ENCODE measurements at regions not wholly inside any gene's neighbourhood (a gene's known extent, or its start where the extent isn't known, plus 50 kb on each side); places are given as distances from the start of the nearest gene placed in this dataset.
A peak's percentile ranks its signal among the peaks of the same experiment; 100 is the strongest.
"Not testable (repeated sequence)": the region's sequence is repeated elsewhere in the genome, so short reads cannot be mapped to it uniquely, and the experiment has no call there.

GRCh38 chr15:31488437-31489204, 162.0 kb downstream of the KLF13 start:
- no peak for DNase-seq

- no peak for DNase-seq
Measured at GRCh38 chr15:31489281-31489680, 162.6 kb downstream of the KLF13 start.

GRCh38 chr15:31489801-31490646, 163.4 kb downstream of the KLF13 start:
- DNase-seq: peak; percentile 46

- no peak for DNase-seq
Measured at GRCh38 chr15:31494786-31495185, 168.2 kb downstream of the KLF13 start.

GRCh38 chr15:31495281-31495680, 168.6 kb downstream of the KLF13 start:
- no peak for DNase-seq

- no peak for DNase-seq
Measured at GRCh38 chr15:31497838-31498237, 171.2 kb downstream of the KLF13 start.

GRCh38 chr15:31498329-31498728, 171.7 kb downstream of the KLF13 start:
- DNase-seq: no peak

GRCh38 chr15:31498756-31499155, 172.1 kb downstream of the KLF13 start:
- DNase-seq: no peak

- DNase-seq: no peak
Measured at GRCh38 chr15:31499236-31499952, 172.8 kb downstream of the KLF13 start.

GRCh38 chr15:31499953-31500765, 173.5 kb downstream of the KLF13 start:
- DNase-seq: no peak

- DNase-seq: no peak
Measured at GRCh38 chr15:31500766-31501449, 174.3 kb downstream of the KLF13 start.

- DNase-seq: no peak
Measured at GRCh38 chr15:31501536-31502157, 175.0 kb downstream of the KLF13 start.

- DNase-seq: no peak
Measured at GRCh38 chr15:31502541-31503229, 176.1 kb downstream of the KLF13 start.

- DNase-seq: no peak
Measured at GRCh38 chr15:31503256-31503655, 176.6 kb downstream of the KLF13 start.

GRCh38 chr15:31503758-31504461, 177.3 kb downstream of the KLF13 start:
- DNase-seq: no peak

- no peak for DNase-seq
Measured at GRCh38 chr15:31504462-31504839, 177.8 kb downstream of the KLF13 start.

- DNase-seq: not testable (repeated sequence)
Measured at GRCh38 chr15:31507573-31507972, 180.9 kb downstream of the KLF13 start.

- DNase-seq: no peak
Measured at GRCh38 chr15:31508656-31509055, 182.0 kb downstream of the KLF13 start.

- DNase-seq: no peak
Measured at GRCh38 chr15:31510057-31510456, 183.4 kb downstream of the KLF13 start.

- DNase-seq: peak; percentile 45
Measured at GRCh38 chr15:31511707-31512310, 185.2 kb downstream of the KLF13 start.
